HL-60 (cell line): ENCODE measurements at regions not wholly inside any gene's neighbourhood (a gene's known extent, or its start where the extent isn't known, plus 50 kb on each side); places are given as distances from the start of the nearest gene placed in this dataset.

ENCODE experiments used
- GABPA ChIP-seq: IDR thresholded peaks from 2 replicates; pipeline ENCODE4 v1.6.1; 2012; ENCODE audit warnings: low read depth
- POLR2AphosphoS5 ChIP-seq: IDR thresholded peaks from 2 replicates; pipeline ENCODE4 v1.6.1; 2012; ENCODE audit warnings: low read depth
- TF ChIP-seq, protein P1 (sequence below): IDR thresholded peaks from one replicate; pipeline ENCODE4 v1.5.1; 2011; ENCODE audit warnings: low read length, control low read depth, inconsistent platforms; ENCODE audit not compliant: insufficient read depth
- TF ChIP-seq, protein P2 (sequence below): IDR thresholded peaks from 2 replicates; pipeline ENCODE4 v1.6.1; 2012; ENCODE audit warnings: low read depth; ENCODE audit not compliant: insufficient replicate concordance

DNA sequence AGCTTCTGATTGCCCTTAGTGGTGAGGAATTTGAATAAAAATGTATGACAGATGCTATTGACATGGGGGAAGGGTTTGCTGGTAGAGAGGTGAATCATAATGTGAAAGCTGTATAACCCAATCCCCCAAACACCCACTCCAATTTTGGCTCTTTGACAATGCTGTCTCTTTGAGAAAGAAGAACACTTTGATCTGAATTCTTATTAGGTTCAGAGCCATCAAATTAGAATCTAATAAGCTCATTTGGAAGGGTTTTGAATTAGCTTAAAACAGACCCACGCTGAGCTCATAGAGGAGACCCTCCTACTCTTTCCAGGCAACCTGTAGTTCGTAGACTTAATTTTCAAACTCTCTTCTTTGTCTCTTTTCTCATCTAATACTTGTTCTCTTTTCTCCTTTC, 416.6 kb upstream of the ARX start:
- TF ChIP-seq, protein P1, sequence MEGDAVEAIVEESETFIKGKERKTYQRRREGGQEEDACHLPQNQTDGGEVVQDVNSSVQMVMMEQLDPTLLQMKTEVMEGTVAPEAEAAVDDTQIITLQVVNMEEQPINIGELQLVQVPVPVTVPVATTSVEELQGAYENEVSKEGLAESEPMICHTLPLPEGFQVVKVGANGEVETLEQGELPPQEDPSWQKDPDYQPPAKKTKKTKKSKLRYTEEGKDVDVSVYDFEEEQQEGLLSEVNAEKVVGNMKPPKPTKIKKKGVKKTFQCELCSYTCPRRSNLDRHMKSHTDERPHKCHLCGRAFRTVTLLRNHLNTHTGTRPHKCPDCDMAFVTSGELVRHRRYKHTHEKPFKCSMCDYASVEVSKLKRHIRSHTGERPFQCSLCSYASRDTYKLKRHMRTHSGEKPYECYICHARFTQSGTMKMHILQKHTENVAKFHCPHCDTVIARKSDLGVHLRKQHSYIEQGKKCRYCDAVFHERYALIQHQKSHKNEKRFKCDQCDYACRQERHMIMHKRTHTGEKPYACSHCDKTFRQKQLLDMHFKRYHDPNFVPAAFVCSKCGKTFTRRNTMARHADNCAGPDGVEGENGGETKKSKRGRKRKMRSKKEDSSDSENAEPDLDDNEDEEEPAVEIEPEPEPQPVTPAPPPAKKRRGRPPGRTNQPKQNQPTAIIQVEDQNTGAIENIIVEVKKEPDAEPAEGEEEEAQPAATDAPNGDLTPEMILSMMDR = no peak
- TF ChIP-seq, protein P2, sequence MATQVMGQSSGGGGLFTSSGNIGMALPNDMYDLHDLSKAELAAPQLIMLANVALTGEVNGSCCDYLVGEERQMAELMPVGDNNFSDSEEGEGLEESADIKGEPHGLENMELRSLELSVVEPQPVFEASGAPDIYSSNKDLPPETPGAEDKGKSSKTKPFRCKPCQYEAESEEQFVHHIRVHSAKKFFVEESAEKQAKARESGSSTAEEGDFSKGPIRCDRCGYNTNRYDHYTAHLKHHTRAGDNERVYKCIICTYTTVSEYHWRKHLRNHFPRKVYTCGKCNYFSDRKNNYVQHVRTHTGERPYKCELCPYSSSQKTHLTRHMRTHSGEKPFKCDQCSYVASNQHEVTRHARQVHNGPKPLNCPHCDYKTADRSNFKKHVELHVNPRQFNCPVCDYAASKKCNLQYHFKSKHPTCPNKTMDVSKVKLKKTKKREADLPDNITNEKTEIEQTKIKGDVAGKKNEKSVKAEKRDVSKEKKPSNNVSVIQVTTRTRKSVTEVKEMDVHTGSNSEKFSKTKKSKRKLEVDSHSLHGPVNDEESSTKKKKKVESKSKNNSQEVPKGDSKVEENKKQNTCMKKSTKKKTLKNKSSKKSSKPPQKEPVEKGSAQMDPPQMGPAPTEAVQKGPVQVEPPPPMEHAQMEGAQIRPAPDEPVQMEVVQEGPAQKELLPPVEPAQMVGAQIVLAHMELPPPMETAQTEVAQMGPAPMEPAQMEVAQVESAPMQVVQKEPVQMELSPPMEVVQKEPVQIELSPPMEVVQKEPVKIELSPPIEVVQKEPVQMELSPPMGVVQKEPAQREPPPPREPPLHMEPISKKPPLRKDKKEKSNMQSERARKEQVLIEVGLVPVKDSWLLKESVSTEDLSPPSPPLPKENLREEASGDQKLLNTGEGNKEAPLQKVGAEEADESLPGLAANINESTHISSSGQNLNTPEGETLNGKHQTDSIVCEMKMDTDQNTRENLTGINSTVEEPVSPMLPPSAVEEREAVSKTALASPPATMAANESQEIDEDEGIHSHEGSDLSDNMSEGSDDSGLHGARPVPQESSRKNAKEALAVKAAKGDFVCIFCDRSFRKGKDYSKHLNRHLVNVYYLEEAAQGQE = no peak
- TF ChIP-seq GABPA (no peak), POLR2AphosphoS5 (no peak)
